Osteocyte (in vitro differentiated cells): ENCODE measurements at regions not wholly inside any gene's neighbourhood (a gene's known extent, or its start where the extent isn't known, plus 50 kb on each side); places are given as distances from the start of the nearest gene placed in this dataset.

Experiments used
- DNase-seq: peaks from one replicate; pipeline ENCODE4 v3.0.0; 2021; ENCODE audit warnings: mixed read lengths; ENCODE audit not compliant: unreplicated experiment; ENCODE audit errors: extremely low spot score
- H3K27ac Mint-ChIP-seq: one replicate; pipeline ENCODE4 v1.8.0; 2021; ENCODE audit warnings: mild to moderate bottlenecking, mixed read lengths; ENCODE audit not compliant: unreplicated experiment
- H3K27me3 Mint-ChIP-seq: one replicate; pipeline ENCODE4 v1.8.0; 2021; ENCODE audit warnings: mixed read lengths; ENCODE audit not compliant: unreplicated experiment
- H3K36me3 Mint-ChIP-seq: one replicate; pipeline ENCODE4 v1.8.0; 2021; ENCODE audit warnings: mixed read lengths; ENCODE audit not compliant: unreplicated experiment
- H3K4me1 Mint-ChIP-seq: one replicate; pipeline ENCODE4 v1.8.0; 2021; ENCODE audit warnings: mixed read lengths; ENCODE audit not compliant: unreplicated experiment
- H3K4me3 Mint-ChIP-seq: one replicate; pipeline ENCODE4 v1.8.0; 2021; ENCODE audit warnings: mild to moderate bottlenecking, moderate library complexity, mixed read lengths; ENCODE audit not compliant: unreplicated experiment
- H3K9me3 Mint-ChIP-seq: one replicate; pipeline ENCODE4 v1.8.0; 2021; ENCODE audit warnings: mixed read lengths; ENCODE audit not compliant: unreplicated experiment
- TF ChIP-seq, protein P1 (sequence below): fragments of 200-600 bp; sonication (generic); IDR thresholded peaks from 2 replicates; pipeline ENCODE4 v1.5.0; 2021; ENCODE audit warnings: antibody characterized with exemption, mild to moderate bottlenecking, moderate library complexity

DNA sequence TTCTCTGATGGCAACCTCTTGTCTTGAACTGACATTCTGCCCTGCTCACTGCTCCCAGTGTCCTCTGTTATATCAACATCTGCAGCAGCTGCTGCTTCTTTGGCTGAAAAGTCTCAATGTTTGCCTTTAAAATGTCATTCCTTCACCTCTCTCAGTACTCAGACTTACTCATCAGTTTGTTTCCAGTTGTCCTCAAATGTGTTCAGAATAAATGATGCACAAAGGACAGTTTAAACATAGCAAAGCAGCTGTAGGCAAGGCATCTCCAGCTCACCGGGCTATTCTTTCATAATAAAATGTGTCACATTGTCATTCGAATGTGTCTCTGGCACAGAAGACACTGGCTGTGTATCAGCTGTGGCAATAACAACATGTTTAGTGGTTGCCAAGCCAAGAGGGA lies 590.9 kb upstream of the ZNF608 start:
- H3K4me3 Mint-ChIP-seq, result no peak overlapping the region
- H3K27me3 Mint-ChIP-seq, result no peaks in the 10 kb centered on the region
- H3K27ac Mint-ChIP-seq, result no peak overlapping the region
- TF ChIP-seq, protein P1, sequence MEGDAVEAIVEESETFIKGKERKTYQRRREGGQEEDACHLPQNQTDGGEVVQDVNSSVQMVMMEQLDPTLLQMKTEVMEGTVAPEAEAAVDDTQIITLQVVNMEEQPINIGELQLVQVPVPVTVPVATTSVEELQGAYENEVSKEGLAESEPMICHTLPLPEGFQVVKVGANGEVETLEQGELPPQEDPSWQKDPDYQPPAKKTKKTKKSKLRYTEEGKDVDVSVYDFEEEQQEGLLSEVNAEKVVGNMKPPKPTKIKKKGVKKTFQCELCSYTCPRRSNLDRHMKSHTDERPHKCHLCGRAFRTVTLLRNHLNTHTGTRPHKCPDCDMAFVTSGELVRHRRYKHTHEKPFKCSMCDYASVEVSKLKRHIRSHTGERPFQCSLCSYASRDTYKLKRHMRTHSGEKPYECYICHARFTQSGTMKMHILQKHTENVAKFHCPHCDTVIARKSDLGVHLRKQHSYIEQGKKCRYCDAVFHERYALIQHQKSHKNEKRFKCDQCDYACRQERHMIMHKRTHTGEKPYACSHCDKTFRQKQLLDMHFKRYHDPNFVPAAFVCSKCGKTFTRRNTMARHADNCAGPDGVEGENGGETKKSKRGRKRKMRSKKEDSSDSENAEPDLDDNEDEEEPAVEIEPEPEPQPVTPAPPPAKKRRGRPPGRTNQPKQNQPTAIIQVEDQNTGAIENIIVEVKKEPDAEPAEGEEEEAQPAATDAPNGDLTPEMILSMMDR, result no peak
- no peaks in the 10 kb centered on the region for H3K36me3 Mint-ChIP-seq
- no peaks in the 10 kb centered on the region for H3K9me3 Mint-ChIP-seq
- no peak for DNase-seq
- H3K4me1 Mint-ChIP-seq, result peaks cover 19% of the 10 kb centered on the region

DNA sequence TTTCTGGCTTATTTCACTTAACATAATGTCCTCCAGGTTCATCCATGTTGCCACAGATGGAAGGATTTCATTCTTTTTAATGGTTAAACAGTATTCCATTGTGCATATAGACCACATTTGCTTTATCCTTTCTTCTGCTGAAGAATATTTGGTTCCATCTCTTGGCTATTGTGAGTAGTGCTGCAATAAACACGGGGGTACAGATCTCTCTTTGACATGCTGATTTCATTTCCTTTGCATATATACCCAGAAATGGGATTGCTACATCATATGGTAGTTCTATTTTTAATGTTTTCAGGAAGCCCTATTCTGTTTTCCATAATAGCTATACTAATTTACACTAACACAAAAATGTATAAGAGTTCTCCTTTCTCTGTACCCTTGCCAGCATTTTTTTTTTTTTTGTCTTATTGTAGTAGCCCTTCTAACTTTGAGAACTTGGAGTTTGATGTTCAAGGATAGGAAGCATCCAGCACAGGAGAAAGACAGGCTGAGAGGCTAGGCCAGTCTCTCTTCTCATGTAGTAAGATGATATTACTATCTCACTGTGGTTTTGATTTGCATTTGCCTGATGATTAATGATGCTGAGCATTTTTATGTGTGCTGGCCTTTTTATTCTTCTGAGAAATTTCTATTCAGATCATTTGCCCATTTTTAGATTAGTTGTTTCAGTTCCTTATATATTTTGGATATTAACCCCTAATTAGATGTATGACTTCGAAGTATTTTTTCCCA lies 592.2 kb upstream of the ZNF608 start:
- no peaks in the 10 kb centered on the region for H3K36me3 Mint-ChIP-seq
- no peak overlapping the region for H3K27ac Mint-ChIP-seq
- TF ChIP-seq, protein P1, result peak; percentile 10
- no peaks in the 10 kb centered on the region for H3K27me3 Mint-ChIP-seq
- peaks cover 23% of the 10 kb centered on the region for H3K4me1 Mint-ChIP-seq
- peaks cover 4% of the 10 kb centered on the region for H3K9me3 Mint-ChIP-seq
- no peak for DNase-seq
- no peak overlapping the region for H3K4me3 Mint-ChIP-seq

DNA sequence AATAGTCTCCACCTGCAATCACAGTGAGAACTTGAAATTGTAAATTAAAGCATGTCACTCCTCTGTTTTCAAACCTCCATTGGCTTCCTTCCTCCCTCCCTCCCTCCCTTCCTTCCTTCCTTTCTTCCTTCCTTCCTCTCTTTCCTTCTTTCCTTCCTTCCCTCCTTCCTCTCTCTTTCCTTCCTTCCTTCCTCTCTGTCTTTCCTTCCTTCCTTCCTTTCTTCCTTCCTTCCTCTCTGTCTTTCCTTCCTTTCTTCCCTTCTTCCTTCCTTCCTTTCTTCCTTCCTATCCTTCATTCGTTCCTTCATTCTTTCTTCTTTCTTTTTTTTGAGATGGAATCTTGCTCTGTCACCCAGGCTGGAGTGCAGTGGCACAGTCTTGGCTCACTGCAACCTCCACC lies 595.0 kb upstream of the ZNF608 start:
- no peak for DNase-seq
- Mint-ChIP-seq H3K4me3 (no peak overlapping the region), H3K9me3 (peaks cover 5% of the 10 kb centered on the region), H3K27ac (no peak overlapping the region), H3K27me3 (no peaks in the 10 kb centered on the region), H3K4me1 (peaks cover 26% of the 10 kb centered on the region), H3K36me3 (no peaks in the 10 kb centered on the region)
- TF ChIP-seq, protein P1, result no peak

DNA sequence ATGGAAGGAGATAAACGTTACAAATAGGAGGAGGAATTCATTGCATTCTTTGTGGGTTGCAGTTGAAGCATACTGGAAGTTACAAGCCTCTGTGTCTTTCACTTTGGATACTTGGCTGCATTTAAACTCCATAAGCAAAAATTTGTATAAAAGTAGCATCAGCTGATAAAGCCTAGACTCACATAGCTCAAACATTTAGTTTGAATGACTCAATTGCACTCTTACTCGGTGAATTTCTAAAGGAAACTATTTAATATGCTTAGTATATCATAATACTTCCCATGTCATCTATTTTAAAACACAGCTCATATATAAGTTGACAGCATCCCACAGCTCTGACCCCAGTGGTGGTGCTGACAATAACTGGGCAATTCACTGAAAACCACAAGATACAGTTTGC lies 596.6 kb upstream of the ZNF608 start:
- DNase-seq, result no peak
- Mint-ChIP-seq H3K27ac (peak overlapping the region; percentile 13), H3K9me3 (peaks cover 5% of the 10 kb centered on the region), H3K4me3 (no peak overlapping the region), H3K4me1 (peaks cover 28% of the 10 kb centered on the region), H3K36me3 (no peaks in the 10 kb centered on the region), H3K27me3 (no peaks in the 10 kb centered on the region)
- TF ChIP-seq, protein P1, result no peak

DNA sequence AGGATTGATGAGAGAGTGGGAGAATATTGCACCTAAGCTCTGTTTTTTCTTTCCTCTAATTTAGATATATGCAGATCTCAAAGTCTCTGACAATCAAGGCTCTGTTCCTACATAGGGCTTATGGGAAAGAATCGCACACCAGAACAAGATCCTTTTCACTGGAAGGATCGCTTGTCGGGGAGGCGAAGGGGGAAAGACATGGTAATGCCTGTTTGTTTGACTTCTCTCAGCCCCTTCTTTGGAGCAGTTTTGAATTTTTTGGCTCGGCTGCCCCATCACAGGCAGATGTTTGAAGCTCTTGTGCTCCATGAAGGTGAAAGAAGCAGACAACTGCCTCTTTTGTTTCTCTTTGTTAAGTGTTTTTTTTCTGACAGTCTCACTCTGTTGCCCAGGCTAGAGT lies 599.9 kb upstream of the ZNF608 start:
- H3K4me3 Mint-ChIP-seq, result no peak overlapping the region
- H3K27ac Mint-ChIP-seq, result no peak overlapping the region
- peaks cover 5% of the 10 kb centered on the region for H3K9me3 Mint-ChIP-seq
- H3K4me1 Mint-ChIP-seq, result peaks cover 51% of the 10 kb centered on the region
- TF ChIP-seq, protein P1, result no peak
- no peaks in the 10 kb centered on the region for H3K27me3 Mint-ChIP-seq
- DNase-seq, result no peak
- H3K36me3 Mint-ChIP-seq, result no peaks in the 10 kb centered on the region
